Upper lobe of left lung (tissue), 6 donors: ENCODE measurements at regions not wholly inside any gene's neighbourhood (a gene's known extent, or its start where the extent isn't known, plus 50 kb on each side); places are given as distances from the start of the nearest gene placed in this dataset.

ENCODE experiments used
- ATAC-seq, 2 donors: fragments of 200-7000 bp; cut with Tn5 transposase; one replicate each; pipeline ENCODE4 v1.9.1; 2022; ENCODE audit warnings: mild to moderate bottlenecking in 2 of 2, moderate library complexity in 2 of 2; ENCODE audit not compliant: low FRiP score in 2 of 2
- DNase-seq, 2 donors: peaks; one replicate each; pipeline ENCODE4 v3.0.0-alpha.2; 2019 to 2020
- H3K27ac ChIP-seq, 4 donors: fragments of 200-600 bp; sonication (generic); one replicate each; pipeline ENCODE4 v1.5.1; 2016 to 2019
- H3K27me3 ChIP-seq, 4 donors: fragments of 200-600 bp; sonication (generic); one replicate each; pipeline ENCODE4 v1.5.1; 2017 to 2019
- H3K36me3 ChIP-seq, 4 donors: fragments of 200-600 bp; sonication (generic); one replicate each; pipeline ENCODE4 v1.5.1; 2016 to 2019
- H3K4me1 ChIP-seq, 4 donors: fragments of 200-600 bp; sonication (generic); one replicate each; pipeline ENCODE4 v1.5.1; 2018 to 2019
- H3K4me3 ChIP-seq, 4 donors: fragments of 200-600 bp; sonication (generic); one replicate each; pipeline ENCODE4 v1.5.1; 2017 to 2019; ENCODE audit warnings: mild to moderate bottlenecking in 2 of 4, moderate library complexity in 1 of 4
- H3K9me3 ChIP-seq, 4 donors: fragments of 200-600 bp; sonication (generic); one replicate each; pipeline ENCODE4 v1.5.1; 2018 to 2019
- EP300 ChIP-seq, 4 donors: sonication (generic); formaldehyde crosslinking; IDR thresholded peaks; one replicate each; pipeline ENCODE4 v1.5.1; 2017; ENCODE audit warnings: antibody characterized with exemption in 4 of 4, control low read depth in 2 of 4
- POLR2A ChIP-seq, 4 donors: fragments of 450-650 bp; IDR thresholded peaks; one replicate each; pipeline ENCODE4 v1.5.1; 2016 to 2017; ENCODE audit warnings: antibody characterized with exemption in 4 of 4, mild to moderate bottlenecking in 2 of 4
- POLR2AphosphoS5 ChIP-seq, 2 donors: sonication (generic); formaldehyde crosslinking; IDR thresholded peaks; one replicate each; pipeline ENCODE4 v1.5.1; 2017; ENCODE audit warnings: antibody characterized with exemption in 2 of 2
- WGBS, 2 donors: methylation state at CpG; one replicate each; pipeline ENCODE4 v1.1.5; 2017 to 2018; 5-methylcytosine and 5-hydroxymethylcytosine counted together
- TF ChIP-seq, protein P1 (sequence below), 6 experiments: fragments of 450-650 bp in 4 of 6; fragments of 200-600 bp in 2 of 6; sonication (generic) in 2 of 6; IDR thresholded peaks; one replicate each; pipeline ENCODE4 v1.5.1; 2016 to 2019; ENCODE audit warnings: antibody characterized with exemption in 6 of 6
- donor health status: DM: no; HTN: no; CAD: no; lungs with moderate emphysema.
- donor health status: DM: no; HTN: yes; CAD: no; lungs with severe emphysema.

DNA sequence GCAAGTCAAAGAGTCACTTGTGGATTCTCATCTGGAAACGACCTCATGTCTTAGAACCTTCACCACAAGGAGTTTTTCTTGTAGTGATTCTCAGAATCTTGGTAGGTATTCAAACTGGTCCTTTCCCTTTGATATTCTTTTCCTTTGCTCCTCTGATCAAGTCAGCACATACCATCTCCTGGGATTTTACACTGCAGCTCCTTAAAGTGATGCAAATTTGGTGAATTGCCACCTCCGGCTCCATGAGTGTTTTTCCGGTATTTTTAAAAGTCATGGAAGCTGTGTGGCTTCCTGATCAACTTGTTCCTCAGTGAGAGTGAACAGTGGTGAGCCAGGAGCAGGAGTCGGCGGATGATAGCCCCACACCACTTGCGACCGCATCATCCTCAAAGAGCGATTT lies 182.1 kb upstream of the DAB1 start:
- Histone ChIP-seq H3K4me1 (no peaks in the 10 kb centered on the region), H3K9me3 (no peaks in the 10 kb centered on the region), H3K4me3 (no peak overlapping the region), H3K27ac (no peak overlapping the region), H3K36me3 (no peaks in the 10 kb centered on the region), H3K27me3 (no peaks in the 10 kb centered on the region)
- DNase-seq = no peak
- TF ChIP-seq EP300 (IDR thresholded peaks at IDR 0.05) (no peak), POLR2A (IDR thresholded peaks at IDR 0.05) (no peak), POLR2AphosphoS5 (IDR thresholded peaks at IDR 0.05) (no peak)
- TF ChIP-seq, protein P1, sequence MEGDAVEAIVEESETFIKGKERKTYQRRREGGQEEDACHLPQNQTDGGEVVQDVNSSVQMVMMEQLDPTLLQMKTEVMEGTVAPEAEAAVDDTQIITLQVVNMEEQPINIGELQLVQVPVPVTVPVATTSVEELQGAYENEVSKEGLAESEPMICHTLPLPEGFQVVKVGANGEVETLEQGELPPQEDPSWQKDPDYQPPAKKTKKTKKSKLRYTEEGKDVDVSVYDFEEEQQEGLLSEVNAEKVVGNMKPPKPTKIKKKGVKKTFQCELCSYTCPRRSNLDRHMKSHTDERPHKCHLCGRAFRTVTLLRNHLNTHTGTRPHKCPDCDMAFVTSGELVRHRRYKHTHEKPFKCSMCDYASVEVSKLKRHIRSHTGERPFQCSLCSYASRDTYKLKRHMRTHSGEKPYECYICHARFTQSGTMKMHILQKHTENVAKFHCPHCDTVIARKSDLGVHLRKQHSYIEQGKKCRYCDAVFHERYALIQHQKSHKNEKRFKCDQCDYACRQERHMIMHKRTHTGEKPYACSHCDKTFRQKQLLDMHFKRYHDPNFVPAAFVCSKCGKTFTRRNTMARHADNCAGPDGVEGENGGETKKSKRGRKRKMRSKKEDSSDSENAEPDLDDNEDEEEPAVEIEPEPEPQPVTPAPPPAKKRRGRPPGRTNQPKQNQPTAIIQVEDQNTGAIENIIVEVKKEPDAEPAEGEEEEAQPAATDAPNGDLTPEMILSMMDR (IDR thresholded peaks at IDR 0.05) = no peak
- ATAC-seq = no peak
- 86 to 89% methylated on average over 8 of the region's 8 CpGs for WGBS, 2 donors

DNA sequence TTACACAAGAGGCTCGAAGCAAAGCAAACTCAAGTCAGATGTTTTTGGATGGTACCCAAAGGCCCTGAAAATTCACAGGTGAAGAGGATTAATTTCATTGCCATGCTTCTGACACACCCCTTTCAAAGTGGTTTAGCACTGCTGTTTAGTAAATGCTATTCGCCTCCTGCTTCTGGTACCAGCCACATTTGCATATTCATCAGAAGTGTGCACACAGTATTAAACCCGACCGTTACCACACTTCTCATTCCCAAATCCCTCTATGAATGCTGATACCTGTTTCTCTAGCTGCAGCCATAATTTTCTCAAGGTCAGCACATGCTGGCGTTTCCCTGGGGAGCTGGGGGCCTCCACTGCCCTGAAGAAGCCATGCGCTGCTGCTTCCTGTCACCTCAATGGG lies 179.8 kb upstream of the DAB1 start:
- H3K9me3 ChIP-seq = no peaks in the 10 kb centered on the region
- H3K4me3 ChIP-seq = no peak overlapping the region
- 64 to 80% methylated on average over 6 of the region's 6 CpGs for WGBS, 2 donors
- DNase-seq (no peak), ATAC-seq (no peak)
- TF ChIP-seq, protein P1 (IDR thresholded peaks at IDR 0.05) = no peak
- TF ChIP-seq EP300 (IDR thresholded peaks at IDR 0.05) = no peak
- no peaks in the 10 kb centered on the region for H3K27me3 ChIP-seq
- no peaks in the 10 kb centered on the region for H3K4me1 ChIP-seq
- H3K27ac ChIP-seq = no peak overlapping the region
- H3K36me3 ChIP-seq = no peaks in the 10 kb centered on the region

DNA sequence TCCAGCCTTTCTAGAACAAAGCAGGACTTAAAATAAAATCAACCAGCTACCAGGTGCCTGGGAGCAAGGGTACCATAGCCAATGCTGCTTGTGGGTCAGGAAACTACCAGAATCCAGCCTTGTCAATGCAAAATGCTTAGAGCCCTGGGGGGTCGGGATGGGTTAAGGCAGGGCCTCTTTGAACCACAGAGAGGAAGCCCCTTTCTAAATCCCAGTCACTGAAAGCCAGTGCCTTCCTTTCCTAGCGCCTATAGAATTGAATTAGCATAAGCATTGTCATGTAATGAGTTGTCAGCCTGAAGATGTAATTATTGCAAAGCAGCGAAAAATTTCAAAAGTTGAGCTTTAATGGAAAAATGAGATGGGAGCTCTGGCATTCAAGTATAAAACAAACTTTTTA lies 176.6 kb upstream of the DAB1 start:
- Histone ChIP-seq H3K4me1 (no peaks in the 10 kb centered on the region), H3K27me3 (no peaks in the 10 kb centered on the region), H3K27ac (no peak overlapping the region), H3K4me3 (no peak overlapping the region), H3K9me3 (no peaks in the 10 kb centered on the region), H3K36me3 (no peaks in the 10 kb centered on the region)
- 66 to 70% methylated on average over 3 of the region's 3 CpGs for WGBS, 2 donors
- TF ChIP-seq, protein P1 (IDR thresholded peaks at IDR 0.05) = no peak
- TF ChIP-seq POLR2AphosphoS5 (IDR thresholded peaks at IDR 0.05) (no peak), EP300 (IDR thresholded peaks at IDR 0.05) (no peak)
- DNase-seq = no peak
- ATAC-seq = no peak

DNA sequence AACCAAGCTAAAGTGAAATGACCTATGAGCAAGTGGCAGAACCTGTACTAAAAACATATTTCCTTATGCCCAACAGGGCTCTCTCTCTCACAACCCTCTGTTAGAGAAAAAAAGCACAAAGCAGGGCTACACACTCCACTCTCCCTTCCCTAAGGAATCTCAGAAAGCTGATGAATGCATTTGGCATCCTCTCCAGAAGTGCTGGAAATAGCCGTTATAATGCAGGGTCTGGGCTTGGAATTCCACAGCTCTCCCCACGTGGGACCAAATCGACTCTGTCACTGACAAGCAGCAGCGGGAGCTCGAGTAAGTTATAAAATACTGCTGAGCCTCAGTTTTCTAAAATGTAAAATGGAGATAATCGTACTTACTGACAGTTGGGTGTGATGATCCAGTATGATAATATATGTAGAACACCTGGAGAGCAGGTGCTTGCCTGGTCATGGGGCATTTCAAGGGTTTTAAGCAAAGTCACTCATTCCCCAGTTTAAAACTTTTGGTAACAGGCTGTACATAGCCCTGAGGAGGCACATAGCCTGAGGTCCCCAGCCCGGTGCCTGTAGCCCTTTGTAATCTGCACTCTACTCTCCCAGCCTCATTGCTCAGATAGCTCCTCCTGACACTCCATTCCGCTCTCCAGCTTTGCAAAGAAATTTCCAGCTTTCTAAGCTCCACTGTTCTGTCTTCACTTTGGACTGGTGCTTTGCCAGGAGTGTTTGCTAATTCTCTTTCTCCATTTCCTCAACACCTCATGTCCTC lies 175.6 kb upstream of the DAB1 start:
- TF ChIP-seq, protein P1 (IDR thresholded peaks at IDR 0.05) = no peak
- no peak for TF ChIP-seq POLR2AphosphoS5 (IDR thresholded peaks at IDR 0.05)
- no peak for TF ChIP-seq POLR2A (IDR thresholded peaks at IDR 0.05)
- TF ChIP-seq EP300 (IDR thresholded peaks at IDR 0.05) = no peak
- WGBS, 2 donors = 40 to 49% methylated on average over 8 of the region's 8 CpGs
- DNase-seq (no peak), ATAC-seq (no peak)
- Histone ChIP-seq H3K27ac (no peak overlapping the region), H3K27me3 (no peaks in the 10 kb centered on the region), H3K4me1 (no peaks in the 10 kb centered on the region), H3K4me3 (no peak overlapping the region), H3K36me3 (no peaks in the 10 kb centered on the region), H3K9me3 (no peaks in the 10 kb centered on the region)

DNA sequence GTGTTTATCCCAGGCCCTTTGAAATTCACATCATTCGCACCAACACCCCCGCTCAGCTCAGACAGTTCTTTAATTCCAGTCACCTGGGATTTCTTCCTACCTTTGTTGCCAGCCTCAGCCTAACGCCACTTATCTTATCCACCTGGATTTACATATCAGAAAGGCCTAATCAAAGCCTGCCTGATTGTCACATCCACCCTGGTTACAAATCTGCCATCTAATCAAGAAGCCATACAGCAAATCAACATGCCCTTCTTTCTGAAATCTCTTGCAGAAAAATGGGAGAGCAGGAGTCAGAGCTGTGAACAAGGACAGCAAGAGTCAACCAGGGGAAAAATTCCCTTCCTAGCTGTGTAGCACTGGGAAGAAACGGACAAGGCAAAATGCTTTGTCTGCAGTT lies 173.2 kb upstream of the DAB1 start:
- ATAC-seq = no peak
- H3K4me1 ChIP-seq = no peaks in the 10 kb centered on the region
- no peak for TF ChIP-seq POLR2AphosphoS5 (IDR thresholded peaks at IDR 0.05)
- TF ChIP-seq EP300 (IDR thresholded peaks at IDR 0.05) = no peak
- TF ChIP-seq, protein P1 (IDR thresholded peaks at IDR 0.05) = no peak
- TF ChIP-seq POLR2A (IDR thresholded peaks at IDR 0.05) = no peak
- 83 to 90% methylated on average over 4 of the region's 4 CpGs for WGBS, 2 donors
- no peaks in the 10 kb centered on the region for H3K27me3 ChIP-seq
- H3K4me3 ChIP-seq = no peak overlapping the region
- DNase-seq = no peak
- no peaks in the 10 kb centered on the region for H3K36me3 ChIP-seq
- no peaks in the 10 kb centered on the region for H3K9me3 ChIP-seq
- H3K27ac ChIP-seq = no peak overlapping the region
